ENCODE measurements at regions not wholly inside any gene's neighbourhood (a gene's known extent, or its start where the extent isn't known, plus 50 kb on each side); places are given as distances from the start of the nearest gene placed in this dataset.
"Not testable (repeated sequence)": the region's sequence is repeated elsewhere in the genome, so short reads cannot be mapped to it uniquely, and the experiment has no call there.

GRCh38 chr21:9001890-9002663, 1519.3 kb upstream of the TPTE start:
- not testable (repeated sequence) for DNase-seq

- not testable (repeated sequence) for DNase-seq
These were observed 1517.2 kb upstream of the TPTE start for GRCh38 chr21:9003909-9004814.

GRCh38 chr21:9004815-9005518, 1516.4 kb upstream of the TPTE start:
- not testable (repeated sequence) for DNase-seq

GRCh38 chr21:9005671-9006070, 1515.7 kb upstream of the TPTE start:
- DNase-seq = not testable (repeated sequence)

GRCh38 chr21:9006111-9006510, 1515.3 kb upstream of the TPTE start:
- DNase-seq = not testable (repeated sequence)

GRCh38 chr21:9006553-9007323, 1514.6 kb upstream of the TPTE start:
- DNase-seq = not testable (repeated sequence)

GRCh38 chr21:9008636-9009035, 1512.7 kb upstream of the TPTE start:
- no peak for DNase-seq

- DNase-seq = not testable (repeated sequence)
These were observed 1511.9 kb upstream of the TPTE start for GRCh38 chr21:9009267-9010016.

- DNase-seq = not testable (repeated sequence)
These were observed 1511.1 kb upstream of the TPTE start for GRCh38 chr21:9010121-9010795.

- DNase-seq = not testable (repeated sequence)
These were observed 1510.2 kb upstream of the TPTE start for GRCh38 chr21:9010936-9011890.

GRCh38 chr21:9011916-9012315, 1509.5 kb upstream of the TPTE start:
- not testable (repeated sequence) for DNase-seq

GRCh38 chr21:9013502-9014242, 1507.7 kb upstream of the TPTE start:
- not testable (repeated sequence) for DNase-seq

- DNase-seq = not testable (repeated sequence)
These were observed 1507.1 kb upstream of the TPTE start for GRCh38 chr21:9014243-9014734.

- not testable (repeated sequence) for DNase-seq
These were observed 1505.7 kb upstream of the TPTE start for GRCh38 chr21:9015483-9016197.

- not testable (repeated sequence) for DNase-seq
These were observed 1504.2 kb upstream of the TPTE start for GRCh38 chr21:9017206-9017605.

- DNase-seq = not testable (repeated sequence)
These were observed 1502.6 kb upstream of the TPTE start for GRCh38 chr21:9018731-9019253.

- DNase-seq = not testable (repeated sequence)
These were observed 1497.2 kb upstream of the TPTE start for GRCh38 chr21:9024006-9024767.
